T-helper 9 cell (primary cell): ENCODE measurements at regions not wholly inside any gene's neighbourhood (a gene's known extent, or its start where the extent isn't known, plus 50 kb on each side); places are given as distances from the start of the nearest gene placed in this dataset.

Source experiments
- DNase-seq: peaks from one replicate; pipeline ENCODE4 v3.0.0-alpha.2; 2020

DNA sequence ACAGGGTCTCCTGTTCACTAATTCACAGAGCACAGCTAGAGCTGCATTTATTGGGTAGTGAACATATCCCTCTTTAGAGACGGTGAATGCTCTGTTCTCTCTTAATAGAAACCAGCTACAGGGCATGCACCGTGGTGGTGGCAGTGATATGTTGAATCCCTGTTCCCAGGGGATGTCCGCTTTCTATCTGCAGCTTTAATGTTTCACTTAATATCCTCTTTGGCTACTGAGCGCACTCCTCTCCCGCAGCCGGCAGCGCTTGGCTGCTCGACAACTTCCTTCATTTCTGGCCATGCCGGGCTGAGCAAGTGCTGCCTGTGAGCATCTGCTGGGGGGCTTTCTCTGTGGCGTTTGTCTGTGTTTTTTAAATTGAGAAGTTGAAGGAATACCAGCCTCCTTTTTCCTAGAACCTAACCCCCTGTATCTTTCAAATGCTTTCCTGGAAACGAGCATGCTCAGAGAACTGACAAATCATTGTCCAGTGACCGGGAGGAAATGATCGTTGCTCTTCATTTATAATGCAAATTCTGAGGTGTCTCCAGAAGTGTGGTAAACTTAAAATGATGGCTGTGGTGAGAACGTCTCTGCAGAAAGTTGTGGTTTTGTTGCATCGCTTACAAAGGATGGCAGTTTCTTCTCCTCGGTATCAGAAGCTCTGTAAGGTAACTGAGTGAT lies 297.9 kb downstream of the UTRN start:
- peak; percentile 9 for DNase-seq

DNA sequence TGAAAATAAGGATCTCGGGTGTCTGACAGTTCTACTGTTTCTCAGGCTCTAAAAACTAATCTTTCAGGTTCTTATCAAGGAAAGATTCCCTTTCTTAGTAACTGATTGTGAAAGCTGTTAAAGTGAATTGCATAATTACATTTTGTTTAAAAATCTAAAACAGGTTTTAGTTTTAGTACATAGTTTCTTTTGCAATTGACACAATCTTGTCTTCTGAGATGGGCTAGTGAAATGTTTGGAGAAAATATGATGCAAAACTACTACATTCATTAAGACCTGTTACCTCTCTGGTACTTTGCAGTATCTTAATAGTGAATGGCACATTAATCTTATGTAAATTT lies 298.4 kb downstream of the UTRN start:
- no peak for DNase-seq

DNA sequence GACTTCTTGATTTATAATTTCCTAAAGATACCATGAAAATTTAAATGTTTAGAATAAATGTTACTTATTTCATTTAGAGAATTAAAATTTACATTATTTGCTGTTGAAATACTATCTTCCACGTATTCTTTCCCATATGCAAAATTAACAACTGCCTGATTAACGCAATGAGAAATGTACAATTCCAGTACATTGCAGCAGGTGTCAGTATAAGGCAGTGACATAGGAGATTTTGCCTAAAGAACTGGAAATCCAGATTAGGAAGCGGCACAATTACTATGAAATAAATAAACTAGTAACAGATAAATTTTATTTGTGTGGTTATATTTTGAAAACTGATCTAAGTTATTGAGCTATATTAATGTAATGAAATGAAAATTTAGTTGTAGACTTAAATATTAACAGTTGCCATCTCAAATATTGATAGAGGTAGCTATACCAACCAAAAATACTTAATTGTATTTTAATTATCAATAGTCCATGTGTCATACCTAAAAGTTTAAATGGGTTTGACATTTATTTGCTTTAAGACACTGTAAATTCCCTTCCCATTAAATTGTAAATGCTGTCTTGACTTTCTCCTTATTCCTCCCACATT lies 300.2 kb downstream of the UTRN start:
- DNase-seq, result no peak

DNA sequence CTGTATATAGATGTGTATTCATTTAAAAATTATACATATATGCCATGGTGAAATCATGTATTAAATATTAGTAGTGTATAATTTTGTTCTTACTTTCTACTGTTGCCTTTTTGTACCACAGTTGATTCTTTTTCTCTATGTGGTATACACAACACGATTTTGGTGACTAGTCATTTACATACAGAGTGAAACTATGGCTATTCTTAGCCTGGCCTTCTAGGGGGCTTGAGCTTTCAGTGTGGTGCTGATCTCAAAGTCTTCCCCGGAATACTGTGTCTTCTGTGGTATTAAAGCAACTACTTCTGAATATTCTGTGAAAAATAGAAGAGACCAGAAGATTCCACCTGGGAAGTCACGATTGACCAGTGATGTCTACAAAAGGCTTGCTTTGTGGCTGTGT lies 301.9 kb downstream of the UTRN start:
- no peak for DNase-seq

DNA sequence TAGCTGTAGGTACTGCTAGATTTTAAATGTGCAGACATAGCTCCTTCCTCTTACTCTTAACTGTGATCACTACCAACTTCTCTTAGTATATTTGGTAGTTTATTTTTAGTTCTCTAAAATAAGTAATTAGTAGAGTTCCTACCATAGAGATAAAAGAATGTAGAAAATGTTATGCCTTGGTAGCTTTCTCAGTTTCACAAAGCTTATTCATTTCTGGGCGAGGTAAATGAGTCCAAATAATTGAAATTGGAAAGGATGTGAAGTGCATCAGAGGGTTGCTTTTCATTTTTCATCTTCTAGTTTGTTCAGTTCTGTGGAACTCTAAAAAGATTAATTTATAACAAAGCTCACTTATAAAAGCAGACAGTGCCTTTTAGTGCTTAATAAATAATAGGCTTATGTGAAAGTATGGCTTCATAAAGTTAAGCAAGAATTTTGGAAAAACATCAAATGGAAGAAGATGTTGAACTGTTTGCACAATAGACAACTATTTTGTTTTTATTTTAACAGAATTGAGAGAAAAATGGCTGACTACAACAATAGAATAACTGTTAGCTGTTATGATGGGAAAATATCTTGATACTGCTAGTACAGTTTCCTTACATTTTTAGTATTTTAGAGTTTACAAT lies 303.7 kb downstream of the UTRN start:
- DNase-seq, result no peak

DNA sequence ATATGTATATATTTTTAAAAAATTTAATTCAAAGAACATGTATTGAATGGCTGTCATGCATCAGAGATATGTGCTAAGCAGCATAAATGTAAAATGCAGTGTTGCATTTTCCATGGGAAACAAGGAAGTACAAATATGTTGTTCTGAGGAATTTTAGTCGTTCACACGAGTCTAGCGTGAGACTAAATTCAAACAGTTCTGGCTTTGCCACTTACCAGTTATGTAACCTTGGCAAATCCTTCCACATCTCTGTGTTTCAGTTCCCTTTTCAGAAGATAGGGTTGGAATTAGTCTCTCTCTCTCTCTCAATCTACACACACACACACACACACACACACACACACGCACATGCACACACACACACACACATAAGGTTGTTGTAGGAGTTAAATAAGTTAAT lies 305.4 kb downstream of the UTRN start:
- no peak for DNase-seq

DNA sequence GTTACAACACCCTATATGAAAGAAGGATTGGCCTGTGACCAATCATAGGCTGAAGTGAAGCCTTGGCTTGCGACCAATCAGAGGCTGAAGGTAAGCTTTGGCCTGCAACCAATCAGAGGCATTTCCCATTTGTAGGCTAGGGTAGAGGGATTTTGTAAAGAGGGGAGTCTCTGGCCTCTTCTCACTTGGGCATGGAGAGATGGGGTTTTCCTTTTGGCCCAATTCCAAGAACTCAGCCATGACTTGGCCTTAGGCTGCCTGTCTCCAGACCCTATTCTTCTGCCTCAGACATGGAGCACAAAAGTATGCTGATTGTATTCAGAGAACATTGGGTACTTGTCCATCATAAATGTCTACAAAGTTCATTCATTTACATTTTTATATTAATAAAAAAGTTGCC lies 308.3 kb downstream of the UTRN start:
- no peak for DNase-seq

DNA sequence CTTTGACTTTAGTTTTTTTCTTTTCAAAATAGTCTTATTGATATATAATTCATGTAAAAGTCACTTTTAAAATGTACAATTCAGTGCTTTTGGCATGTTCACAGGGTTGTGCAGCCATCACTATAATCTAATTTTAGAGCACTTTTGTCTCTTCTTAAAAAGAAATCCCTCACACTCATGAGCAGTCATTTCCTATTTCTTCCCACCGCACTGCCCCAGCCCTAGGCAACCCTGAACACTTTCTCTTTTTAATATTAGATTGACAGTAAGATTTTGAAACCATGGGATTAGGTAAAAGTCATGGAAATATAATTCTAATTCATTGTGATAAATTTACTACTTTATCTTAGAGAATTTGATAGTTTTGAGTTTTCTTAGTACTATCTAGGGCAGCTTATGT lies 309.4 kb downstream of the UTRN start:
- DNase-seq, result no peak

DNA sequence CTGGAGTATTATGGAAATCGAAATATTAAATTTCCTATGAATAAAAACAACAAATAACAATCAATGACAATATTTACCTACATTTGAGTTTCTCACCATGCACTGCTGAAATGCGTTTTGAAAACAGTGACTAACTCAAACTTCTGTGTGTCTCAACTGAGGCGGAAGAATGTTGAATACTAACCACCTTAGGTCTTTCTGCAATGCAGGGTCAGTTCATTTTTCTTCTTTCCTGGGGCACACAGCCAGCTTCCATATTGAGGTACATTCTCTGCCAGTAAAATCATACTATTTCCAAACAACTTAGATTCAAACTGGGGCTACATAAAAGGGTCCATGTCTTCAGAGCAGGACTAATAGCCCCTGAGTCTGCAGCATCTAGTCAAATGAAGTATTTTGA lies 310.1 kb downstream of the UTRN start:
- DNase-seq, result no peak

DNA sequence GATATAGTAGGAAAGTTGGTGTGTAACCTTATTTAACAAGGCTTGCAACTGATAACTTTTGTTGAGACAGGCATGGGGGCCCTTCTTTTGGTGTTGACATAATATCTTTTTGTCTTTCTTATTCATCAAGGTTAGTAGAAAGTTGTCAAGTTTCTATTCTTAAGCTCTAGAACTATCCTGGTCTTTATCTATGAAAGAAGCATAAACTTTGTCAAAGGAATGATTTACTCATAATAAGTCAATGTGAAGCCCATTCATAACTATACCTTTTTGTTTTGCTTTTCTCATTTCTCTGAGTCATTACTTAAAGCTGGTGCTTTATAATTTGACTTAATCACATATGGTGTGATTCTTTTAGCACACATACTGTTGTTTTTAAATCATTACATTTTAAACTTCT lies 312.4 kb downstream of the UTRN start:
- DNase-seq, result no peak

DNA sequence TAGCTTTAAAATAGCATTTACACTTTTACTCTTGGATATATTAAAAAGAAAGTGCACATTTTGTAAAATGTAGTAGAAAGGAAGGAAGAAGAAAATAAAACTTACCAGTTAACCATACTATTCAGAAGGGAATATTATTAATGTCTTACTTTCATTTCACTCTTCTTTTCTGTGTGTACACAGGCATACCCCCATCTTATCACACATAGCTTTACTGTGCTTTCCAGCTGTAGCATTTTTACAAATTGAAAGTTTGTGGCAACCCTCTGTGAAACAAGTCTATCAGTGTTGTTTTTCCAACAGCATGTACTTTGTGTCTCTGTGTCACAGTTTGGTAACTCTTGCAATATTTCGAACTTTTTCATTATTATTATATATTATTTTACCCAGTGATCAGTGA lies 314.5 kb downstream of the UTRN start:
- DNase-seq, result no peak

DNA sequence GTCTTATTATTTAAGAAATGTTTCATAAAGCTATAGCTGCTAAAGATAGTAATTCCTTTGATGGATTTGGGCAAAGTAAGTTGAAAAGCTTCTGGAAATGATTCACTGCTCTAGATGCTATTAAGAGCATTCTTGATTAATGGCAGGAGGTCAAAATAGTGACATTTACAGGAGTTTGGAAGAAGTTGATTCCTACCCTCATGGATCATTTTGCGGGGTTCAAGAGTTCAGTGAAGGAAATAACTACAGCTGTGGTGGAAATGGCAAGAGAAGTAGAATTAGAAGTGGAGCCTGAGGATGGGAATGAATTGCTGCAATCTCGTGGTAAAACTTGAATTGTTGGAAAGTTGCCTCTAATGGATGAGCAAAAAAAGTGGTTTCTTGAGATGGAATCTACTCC lies 316.1 kb downstream of the UTRN start:
- no peak for DNase-seq

DNA sequence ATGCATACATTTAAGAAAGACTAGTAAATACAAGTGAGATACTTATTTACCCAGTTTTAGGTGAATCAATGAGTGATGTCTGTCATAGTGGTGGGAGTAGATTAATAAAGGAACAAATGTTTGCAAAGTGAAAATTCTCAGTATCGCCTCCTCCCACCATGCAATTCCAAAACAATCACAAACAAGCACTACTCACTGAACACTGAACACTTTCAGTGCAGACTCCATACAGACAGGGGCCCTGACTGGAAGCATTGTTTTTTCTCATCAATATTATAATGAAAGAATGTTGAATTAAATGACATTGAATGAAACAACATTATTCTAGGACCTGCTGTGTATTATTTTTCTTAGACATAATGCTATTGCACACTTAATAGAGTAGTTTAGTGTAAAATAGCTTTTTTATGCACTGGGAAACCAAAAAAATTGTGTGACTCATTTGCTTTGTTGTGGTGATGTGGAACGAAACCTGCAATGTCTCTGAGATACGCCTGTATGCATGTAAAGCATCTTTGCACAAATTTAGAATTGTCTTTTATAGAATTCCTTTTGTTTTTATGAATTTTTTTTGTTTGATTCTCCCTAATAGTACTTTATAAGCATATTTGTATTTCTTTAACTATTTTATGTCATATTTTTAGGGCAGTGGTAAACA lies 317.5 kb downstream of the UTRN start:
- DNase-seq, result no peak

DNA sequence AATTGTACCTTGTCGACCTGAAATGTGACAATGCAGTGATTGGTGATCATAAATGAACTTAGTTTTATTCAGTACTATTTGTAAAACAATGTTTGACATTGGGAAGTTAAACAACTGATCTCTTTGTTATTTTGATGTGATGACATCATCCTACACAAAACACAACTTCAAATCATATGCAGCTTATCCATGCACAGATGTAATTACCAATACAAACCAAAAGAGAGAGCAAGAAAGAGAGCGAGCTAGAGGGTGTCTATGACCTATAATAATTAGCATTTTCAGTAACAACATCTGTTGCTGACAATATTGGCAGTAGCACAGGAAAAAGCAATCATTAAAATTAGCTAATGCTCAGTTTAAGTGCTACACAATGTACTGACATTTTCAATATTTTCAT lies 320.9 kb downstream of the UTRN start:
- DNase-seq, result no peak

DNA sequence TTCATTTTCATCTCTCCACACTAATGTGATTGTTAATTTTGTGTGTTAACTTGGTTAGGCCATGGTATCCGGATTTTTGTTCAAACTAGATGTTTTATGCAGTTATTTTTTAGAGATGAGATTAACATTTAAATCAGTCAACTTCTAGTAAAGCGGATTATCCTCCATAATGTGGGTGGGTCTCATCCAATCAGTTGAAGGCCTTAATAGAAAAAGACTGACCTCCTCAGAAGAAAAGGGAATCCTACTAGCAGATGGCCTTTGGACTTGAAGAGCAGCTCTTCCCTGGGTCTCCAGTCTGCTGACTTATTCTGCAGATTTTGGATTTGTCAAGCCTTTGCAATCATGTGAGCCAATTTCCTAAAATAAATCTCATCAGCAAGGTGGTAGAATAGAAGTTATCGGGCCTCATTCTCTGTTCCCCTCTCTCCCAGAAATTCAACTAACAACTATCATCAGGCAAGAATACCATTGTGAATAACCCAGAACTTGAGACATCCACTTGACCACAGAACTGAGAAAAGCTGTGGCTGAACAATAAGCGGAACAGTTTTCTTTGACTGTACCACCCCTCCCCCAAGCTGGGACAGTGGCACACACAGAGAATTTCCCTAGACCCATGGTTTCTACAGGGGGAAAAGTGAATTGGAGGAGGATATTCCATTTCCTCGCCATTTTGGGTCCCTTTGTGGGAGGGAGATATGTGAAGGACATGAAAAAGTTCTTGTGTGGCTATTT lies 323.0 kb downstream of the UTRN start:
- DNase-seq, result no peak

DNA sequence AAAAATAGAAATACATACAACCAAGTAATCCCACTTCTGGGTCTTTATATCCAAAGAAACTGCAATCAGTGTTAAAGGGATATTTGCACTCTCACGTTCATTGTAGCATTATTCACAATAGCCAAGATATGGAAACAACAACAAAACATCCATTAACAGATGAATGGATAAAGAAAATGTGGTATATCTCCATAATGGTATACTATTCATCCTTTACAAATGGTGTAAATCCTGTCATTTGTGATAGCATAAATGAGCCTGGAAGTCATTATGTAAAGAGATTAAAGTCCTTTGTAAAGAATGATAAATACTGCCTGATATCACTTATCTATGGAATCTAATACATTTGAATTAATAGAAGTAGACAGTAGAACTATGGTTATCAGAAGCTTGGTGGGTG lies 327.7 kb downstream of the UTRN start:
- no peak for DNase-seq

DNA sequence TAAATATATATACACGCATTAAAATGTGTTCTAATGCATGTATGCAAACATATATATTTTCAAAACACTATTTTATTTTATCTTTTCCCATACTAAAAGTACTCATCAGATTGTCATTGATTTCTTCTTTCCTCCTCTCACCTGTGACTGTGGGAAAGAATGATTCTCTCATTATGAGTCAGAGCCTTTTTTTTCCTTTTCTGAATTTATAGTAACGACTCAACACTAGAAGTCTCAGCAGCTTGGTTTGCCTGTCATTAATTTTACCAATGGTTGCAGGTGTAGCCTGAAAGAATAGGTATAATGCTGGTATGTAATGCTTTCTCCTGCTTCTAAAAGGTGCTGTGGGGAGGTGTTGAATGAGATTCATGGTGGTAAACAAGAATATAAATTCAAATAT lies 328.7 kb downstream of the UTRN start:
- DNase-seq, result no peak

DNA sequence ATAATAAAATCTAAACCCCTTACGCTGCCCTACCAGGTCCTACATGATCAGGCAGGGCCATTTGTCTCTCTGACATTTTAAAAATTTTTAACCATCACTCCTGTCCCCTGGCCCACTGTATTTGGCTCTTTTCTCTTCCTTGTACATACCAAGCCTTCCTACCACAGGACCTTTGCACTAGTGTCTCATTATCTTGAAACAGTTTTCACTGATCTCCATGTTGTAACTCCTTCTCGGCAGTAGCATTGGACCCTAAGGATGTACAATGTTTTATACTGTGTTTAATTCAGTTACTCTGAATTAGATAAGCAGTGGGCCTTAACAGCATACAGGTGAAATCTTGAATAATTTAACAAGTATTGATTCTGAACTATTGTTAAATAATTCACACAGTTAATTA lies 330.7 kb downstream of the UTRN start:
- no peak for DNase-seq

DNA sequence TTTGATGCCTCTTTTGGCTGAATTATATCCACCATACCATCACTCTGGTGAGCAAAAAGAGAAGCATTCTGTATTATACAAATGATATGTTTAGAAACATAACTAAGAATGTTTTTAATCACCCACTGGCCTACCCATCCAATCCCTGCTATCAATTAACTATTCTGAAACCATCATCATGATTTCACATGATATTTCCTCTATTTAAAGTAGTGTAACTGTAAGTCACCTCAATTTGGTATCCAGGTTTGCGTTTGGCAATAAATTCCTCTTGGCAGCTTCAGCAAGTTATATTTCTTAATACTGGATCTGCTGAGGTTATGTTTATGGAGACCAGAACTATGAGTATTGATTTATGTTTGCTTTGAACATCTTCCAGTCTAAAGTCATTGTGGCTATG lies 332.1 kb downstream of the UTRN start:
- DNase-seq, result no peak

DNA sequence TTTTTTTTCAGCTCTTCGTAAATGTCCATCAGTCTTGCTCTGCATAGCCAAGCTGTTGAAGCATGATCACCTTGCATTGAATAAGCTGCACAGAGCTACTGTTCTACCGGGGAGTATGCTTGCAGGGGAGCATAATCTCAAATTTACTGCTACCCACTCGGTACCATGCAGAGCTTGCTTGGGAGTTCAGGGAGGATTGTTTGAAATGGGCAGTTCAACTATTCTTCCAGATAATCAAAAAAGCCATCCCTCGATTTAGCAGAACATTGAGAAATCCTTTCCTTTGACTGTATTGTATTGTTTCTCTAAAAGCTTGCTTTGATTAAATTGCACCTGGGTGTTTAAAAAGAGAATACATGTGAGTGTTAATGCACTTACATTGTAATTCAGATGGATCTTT lies 332.6 kb downstream of the UTRN start:
- DNase-seq, result no peak

DNA sequence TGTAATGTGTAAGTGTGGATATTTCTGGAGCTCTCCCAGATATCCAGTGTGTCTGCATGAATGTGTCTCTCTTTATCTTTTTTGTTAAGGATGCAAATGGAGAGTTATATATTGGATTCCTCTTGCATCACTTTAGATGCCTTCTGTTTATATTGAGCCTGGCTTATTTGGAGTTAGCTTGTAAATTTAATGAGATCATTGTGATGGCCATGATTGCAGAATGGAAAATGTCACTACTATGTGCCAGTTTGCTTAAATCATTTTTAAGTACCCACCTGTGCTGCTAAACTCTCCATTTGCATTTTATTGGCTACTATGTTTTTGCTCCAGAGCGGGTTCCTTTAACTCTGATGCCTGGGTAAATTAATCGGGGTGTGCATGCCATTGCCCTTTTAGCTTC lies 334.8 kb downstream of the UTRN start:
- no peak for DNase-seq

DNA sequence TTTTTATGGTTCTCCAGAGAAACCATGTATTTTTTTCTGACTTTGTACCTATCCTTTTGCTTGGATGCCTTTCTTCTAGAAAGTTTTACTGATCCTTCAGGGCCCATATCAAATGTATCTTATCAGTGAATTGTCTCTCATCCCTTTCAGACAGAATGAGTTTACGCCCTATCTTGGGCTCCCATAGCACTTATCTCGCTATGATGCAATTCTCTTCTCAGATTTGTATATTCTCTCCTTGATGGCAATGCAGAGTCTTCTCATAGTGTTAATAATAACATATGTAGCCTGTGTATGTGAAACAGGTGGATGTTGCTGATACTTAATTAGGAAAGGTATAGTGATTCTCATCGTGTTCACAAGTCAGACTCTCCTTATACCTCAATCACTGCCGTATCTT lies 336.2 kb downstream of the UTRN start:
- no peak for DNase-seq

DNA sequence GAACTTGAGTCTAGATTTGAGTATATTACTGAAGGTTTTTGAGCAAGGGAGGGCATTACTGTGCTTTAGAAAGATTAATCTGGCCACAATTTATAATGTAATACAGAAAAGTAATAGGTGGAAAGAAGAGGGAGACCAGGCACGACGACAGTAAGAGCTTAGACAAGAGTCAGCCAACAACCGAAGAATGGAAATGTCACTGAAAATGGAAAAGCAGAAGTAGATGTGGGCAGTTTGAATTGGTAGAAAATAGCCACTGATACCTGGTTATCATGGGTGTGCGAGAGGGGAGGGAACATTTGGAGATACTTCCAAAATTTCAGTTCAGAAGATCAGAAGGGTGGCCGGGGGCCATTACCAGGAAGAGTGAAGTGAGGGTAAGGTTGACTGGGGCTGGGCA lies 339.1 kb downstream of the UTRN start:
- DNase-seq, result no peak

DNA sequence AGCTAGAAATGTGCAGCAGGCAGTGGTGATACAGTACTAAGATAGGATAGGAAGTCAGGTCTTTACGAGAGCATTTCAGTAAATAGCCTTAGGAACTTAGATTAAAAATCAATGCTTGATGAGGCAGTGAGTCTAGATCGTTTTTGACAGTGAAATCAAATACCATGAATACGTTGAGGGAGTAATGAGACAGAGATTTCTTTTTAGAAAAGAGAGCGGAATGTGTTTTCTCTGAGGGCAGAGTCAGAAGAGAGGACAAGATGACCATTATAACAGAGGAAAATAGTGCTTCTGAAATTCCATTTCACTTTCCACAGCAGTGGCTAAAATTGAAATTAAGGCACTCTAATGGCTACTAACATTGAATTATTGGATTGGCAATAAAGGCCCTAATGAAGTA lies 339.6 kb downstream of the UTRN start:
- DNase-seq, result no peak
